H9 (cell line): ENCODE measurements at regions not wholly inside any gene's neighbourhood (a gene's known extent, or its start where the extent isn't known, plus 50 kb on each side); places are given as distances from the start of the nearest gene placed in this dataset.

ENCODE experiments used
- DNase-seq: peaks from one replicate; pipeline ENCODE4 v3.0.0-alpha.2; 2017
- H2AFZ ChIP-seq: one replicate; pipeline ENCODE4 v1.6.1; 2013; ENCODE audit warnings: mild to moderate bottlenecking, low read length, control low read depth, moderate library complexity
- H2AK5ac ChIP-seq: 2 replicates; pipeline ENCODE4 v1.6.1; 2013; ENCODE audit warnings: low read length, control low read depth, mixed read lengths; ENCODE audit not compliant: insufficient read length
- H2BK120ac ChIP-seq: one replicate; pipeline ENCODE4 v1.6.1; 2013; ENCODE audit warnings: low read depth, mild to moderate bottlenecking, low read length, control low read depth, inconsistent platforms; ENCODE audit not compliant: poor library complexity, severe bottlenecking
- H2BK12ac ChIP-seq: 2 replicates; pipeline ENCODE4 v1.6.1; 2013; ENCODE audit warnings: low read length, control low read depth, mixed read lengths, low read depth; ENCODE audit not compliant: insufficient read length
- H2BK15ac ChIP-seq: 2 replicates; pipeline ENCODE4 v1.6.1; 2013; ENCODE audit warnings: low read depth, low read length, control low read depth
- H2BK20ac ChIP-seq: one replicate; pipeline ENCODE4 v1.6.1; 2013; ENCODE audit warnings: low read depth, mild to moderate bottlenecking, low read length, control low read depth, inconsistent platforms; ENCODE audit not compliant: poor library complexity, severe bottlenecking
- H2BK5ac ChIP-seq: 2 replicates; pipeline ENCODE4 v1.6.1; 2013; ENCODE audit warnings: low read length, control low read depth, mixed read lengths; ENCODE audit not compliant: insufficient read length
- H3K14ac ChIP-seq: 2 replicates; pipeline ENCODE4 v1.6.1; 2013; ENCODE audit warnings: low read length, control low read depth; ENCODE audit not compliant: insufficient read depth
- H3K18ac ChIP-seq: 2 replicates; pipeline ENCODE4 v1.6.1; 2013; ENCODE audit warnings: low read depth, mild to moderate bottlenecking, mixed read lengths, low read length, control low read depth; ENCODE audit not compliant: insufficient read length
- H3K23ac ChIP-seq: 2 replicates; pipeline ENCODE4 v1.6.1; 2013; ENCODE audit warnings: low read length, control low read depth, mixed read lengths, low read depth; ENCODE audit not compliant: insufficient read length
- H3K23me2 ChIP-seq: 2 replicates; pipeline ENCODE4 v1.6.1; 2013; ENCODE audit warnings: low read depth, mild to moderate bottlenecking, mixed read lengths, low read length, control low read depth; ENCODE audit not compliant: insufficient read length, poor library complexity, severe bottlenecking
- H3K27ac ChIP-seq: 2 replicates; pipeline ENCODE4 v1.5.1; 2013; ENCODE audit warnings: low read length, control low read depth, mixed read lengths, low read depth; ENCODE audit not compliant: insufficient read length
- H3K27me3 ChIP-seq: 2 replicates; pipeline ENCODE4 v1.6.1; 2013; ENCODE audit warnings: low read length, control low read depth, inconsistent platforms; ENCODE audit not compliant: insufficient read depth
- H3K4ac ChIP-seq: 2 replicates; pipeline ENCODE4 v1.6.1; 2013; ENCODE audit warnings: low read depth, mild to moderate bottlenecking, control low read depth, inconsistent platforms, low read length, moderate library complexity
- H3K4me1 ChIP-seq: 2 replicates; pipeline ENCODE4 v1.6.1; 2013; ENCODE audit warnings: low read length, control low read depth, inconsistent platforms; ENCODE audit not compliant: insufficient read depth
- H3K4me2 ChIP-seq: 2 replicates; pipeline ENCODE4 v1.6.1; 2013; ENCODE audit warnings: low read length, control low read depth, mixed read lengths; ENCODE audit not compliant: insufficient read length, insufficient read depth
- H3K56ac ChIP-seq: 2 replicates; pipeline ENCODE4 v1.6.1; 2013; ENCODE audit warnings: low read depth, mild to moderate bottlenecking, mixed read lengths, low read length, control low read depth; ENCODE audit not compliant: insufficient read length
- H3K79me1 ChIP-seq: 2 replicates; pipeline ENCODE4 v1.6.1; 2013; ENCODE audit warnings: low read depth, mild to moderate bottlenecking, moderate library complexity, low read length, control low read depth, inconsistent platforms; ENCODE audit not compliant: insufficient read depth, poor library complexity, severe bottlenecking
- H3K79me2 ChIP-seq: 2 replicates; pipeline ENCODE4 v1.6.1; 2013; ENCODE audit warnings: low read length, control low read depth, inconsistent platforms; ENCODE audit not compliant: insufficient read depth
- H3K9ac ChIP-seq: 2 replicates; pipeline ENCODE4 v1.6.1; 2013; ENCODE audit warnings: low read length, control low read depth, mixed read lengths; ENCODE audit not compliant: insufficient read length; ENCODE audit errors: extremely low read depth
- H3K9me3 ChIP-seq: one replicate; pipeline ENCODE4 v1.6.1; 2013; ENCODE audit warnings: low read depth, low read length, inconsistent platforms; ENCODE audit not compliant: control insufficient read depth
- H3T11ph ChIP-seq: one replicate; pipeline ENCODE4 v1.6.1; 2013; ENCODE audit warnings: mild to moderate bottlenecking, low read length, control low read depth, inconsistent platforms
- H4K20me1 ChIP-seq: one replicate; pipeline ENCODE4 v1.6.1; 2013; ENCODE audit not compliant: control insufficient read depth, insufficient read length, insufficient read depth
- H4K5ac ChIP-seq: 2 replicates; pipeline ENCODE4 v1.6.1; 2013; ENCODE audit warnings: low read depth, mild to moderate bottlenecking, mixed read lengths, low read length, control low read depth; ENCODE audit not compliant: insufficient read length
- H4K8ac ChIP-seq: replicated peaks from 2 replicates; pipeline ENCODE4 v1.6.1; 2013; ENCODE audit warnings: low read length, control low read depth, mixed read lengths, low read depth; ENCODE audit not compliant: insufficient read length
- H4K91ac ChIP-seq: 2 replicates; pipeline ENCODE4 v1.6.1; 2013; ENCODE audit warnings: low read depth, mild to moderate bottlenecking, moderate library complexity, mixed read lengths, low read length, control low read depth; ENCODE audit not compliant: insufficient read length
- H3K27ac Mint-ChIP-seq, 3 experiments: 2 replicates in 2 of 3; 3 replicates in 1 of 3; pipeline ENCODE4 v1.8.0; 2020 to 2021; ENCODE audit warnings: mixed read lengths in 3 of 3, mild to moderate bottlenecking in 1 of 3, moderate library complexity in 1 of 3
- H3K27me3 Mint-ChIP-seq: 2 replicates; pipeline ENCODE4 v1.8.0; 2021; ENCODE audit warnings: low read depth, mild to moderate bottlenecking, moderate library complexity, mixed read lengths
- H3K36me3 Mint-ChIP-seq, 3 experiments: 2 replicates in 2 of 3; 3 replicates in 1 of 3; pipeline ENCODE4 v1.8.0; 2020 to 2021; ENCODE audit warnings: low read depth in 3 of 3, mixed read lengths in 3 of 3; ENCODE audit not compliant: insufficient read depth in 1 of 3
- H3K4me1 Mint-ChIP-seq, 2 experiments: 2 replicates each; pipeline ENCODE4 v1.8.0; 2020; ENCODE audit warnings: mixed read lengths in 2 of 2
- H3K4me3 Mint-ChIP-seq, 2 experiments: 2 replicates in 1 of 2; 3 replicates in 1 of 2; pipeline ENCODE4 v1.8.0; 2020 to 2021; ENCODE audit warnings: mild to moderate bottlenecking in 2 of 2, mixed read lengths in 2 of 2, moderate library complexity in 1 of 2
- H3K9me3 Mint-ChIP-seq, 2 experiments: 2 replicates in 1 of 2; 3 replicates in 1 of 2; pipeline ENCODE4 v1.8.0; 2020; ENCODE audit warnings: mild to moderate bottlenecking in 2 of 2, mixed read lengths in 2 of 2, moderate library complexity in 1 of 2
- CTCF ChIP-seq: fragments of 200-600 bp; sonication (generic); conservative IDR thresholded peaks from 3 replicates; pipeline ENCODE4 v1.8.0; 2021; ENCODE audit warnings: antibody characterized with exemption, mild to moderate bottlenecking
- WGBS: extraction: QIAGEN DNeasy Blood & Tissue Kit; methylation state at CpG from one replicate; pipeline ENCODE4 v1.1.7; 2013; ENCODE audit warnings: missing lambda C conversion rate, low lambda C conversion rate, mixed read lengths; ENCODE audit not compliant: insufficient read length; ENCODE audit errors: extremely low coverage; 5-methylcytosine and 5-hydroxymethylcytosine counted together

DNA sequence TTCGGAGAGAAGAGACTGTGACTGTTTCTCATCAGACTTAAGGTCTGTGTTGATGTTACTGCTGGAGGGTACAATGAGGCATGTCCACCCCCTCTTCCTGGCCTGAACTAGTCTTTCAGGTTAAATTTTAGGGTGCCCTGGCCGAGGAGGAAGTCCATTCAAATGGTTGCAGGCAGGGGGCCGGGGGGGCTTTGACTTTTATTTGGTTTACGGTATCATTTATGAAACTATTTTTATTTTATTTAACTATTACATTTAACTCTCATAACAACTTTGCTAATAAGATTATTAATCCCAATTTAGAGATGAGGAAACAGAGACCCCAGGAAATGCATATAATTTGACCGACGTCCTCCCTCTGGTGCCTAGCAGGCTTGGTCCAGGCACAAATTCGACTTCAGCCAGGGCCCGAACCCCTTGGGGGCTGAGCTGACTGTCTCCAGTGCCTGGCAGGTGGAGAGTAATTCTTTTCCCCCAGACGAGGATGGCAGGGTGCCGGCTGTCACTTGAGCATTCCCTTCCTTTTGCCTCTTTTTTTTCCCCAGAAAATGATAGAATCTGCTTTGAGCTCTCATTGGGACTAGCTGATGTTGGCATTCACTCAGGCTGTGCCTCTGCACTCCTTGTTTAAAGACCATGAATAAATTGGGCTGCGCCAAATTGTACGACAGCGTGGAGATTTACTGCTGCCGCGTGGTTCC is 255.3 kb upstream of the SALL3 start:
- no peak overlapping the region for H2BK15ac ChIP-seq
- Mint-ChIP-seq H3K4me1 (peaks cover 44 to 49% of the 10 kb centered on the region in 2 experiments), H3K4me3 (no peak overlapping the region), H3K27ac (peak overlapping the region in 1 of 3 experiments; percentile 41; a peak in 1 of 7 replicates), H3K9me3 (no peaks in the 10 kb centered on the region; a peak in 1 of 5 replicates), H3K36me3 (peaks cover 0 to 5% (median 1%) of the 10 kb centered on the region in 3 experiments; a peak in 2 of 7 replicates), H3K27me3 (peaks cover 14% of the 10 kb centered on the region)
- TF ChIP-seq CTCF = no peak
- no peak overlapping the region for H2BK5ac ChIP-seq
- H3K4me2 ChIP-seq = no peak overlapping the region
- H3K4me1 ChIP-seq = peaks cover 14% of the 10 kb centered on the region; the same call in 1 of the 2 replicates
- H3K79me2 ChIP-seq = no peaks in the 10 kb centered on the region
- peak; percentile 14 for DNase-seq
- H4K8ac ChIP-seq = no peak overlapping the region
- H4K91ac ChIP-seq = no peak overlapping the region
- H3K4ac ChIP-seq = no peak overlapping the region
- H2BK120ac ChIP-seq = no peak overlapping the region
- H3K9ac ChIP-seq = no peak overlapping the region
- WGBS = no CpG with 5 or more reads among the region's 15 CpGs
- no peak overlapping the region for H3K14ac ChIP-seq
- H2AK5ac ChIP-seq = no peak overlapping the region
- no peaks in the 10 kb centered on the region for H3K79me1 ChIP-seq
- H3K56ac ChIP-seq = no peak overlapping the region
- no peak overlapping the region for H4K5ac ChIP-seq
- no peaks in the 10 kb centered on the region for H3K23me2 ChIP-seq
- no peak overlapping the region for H2AFZ ChIP-seq
- no peaks in the 10 kb centered on the region for H3K9me3 ChIP-seq
- H4K20me1 ChIP-seq = no peaks in the 10 kb centered on the region
- H2BK20ac ChIP-seq = no peak overlapping the region
- H2BK12ac ChIP-seq = no peak overlapping the region
- H3K27ac ChIP-seq = no peak overlapping the region
- H3K27me3 ChIP-seq = no peaks in the 10 kb centered on the region
- H3T11ph ChIP-seq = no peak overlapping the region
- no peak overlapping the region for H3K23ac ChIP-seq
- H3K18ac ChIP-seq = no peak overlapping the region
